ENCODE measurements at regions not wholly inside any gene's neighbourhood (a gene's known extent, or its start where the extent isn't known, plus 50 kb on each side); places are given as distances from the start of the nearest gene placed in this dataset.
"Not testable (repeated sequence)": the region's sequence is repeated elsewhere in the genome, so short reads cannot be mapped to it uniquely, and the experiment has no call there.

DNA sequence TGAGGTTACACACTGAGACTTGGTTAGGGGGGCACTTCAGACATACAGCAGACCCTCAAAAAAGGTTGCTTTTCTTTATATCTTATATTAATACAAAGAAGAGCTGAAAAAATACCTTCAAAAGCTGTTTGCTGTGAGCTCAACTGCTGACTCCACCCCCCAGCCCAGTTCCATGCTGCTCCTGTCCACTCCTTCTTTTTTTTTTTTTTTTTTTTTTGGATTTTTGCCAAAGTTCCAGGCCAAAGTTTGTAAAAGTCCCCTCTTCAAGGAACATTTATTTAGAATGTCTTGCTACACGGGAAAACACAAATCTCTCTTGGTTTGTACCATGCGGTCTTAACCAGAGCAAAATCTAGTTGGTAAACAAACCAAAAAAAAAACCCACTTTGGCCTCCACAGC lies 85.3 kb upstream of the AKAP12 start:
- DNase-seq = no peak

DNA sequence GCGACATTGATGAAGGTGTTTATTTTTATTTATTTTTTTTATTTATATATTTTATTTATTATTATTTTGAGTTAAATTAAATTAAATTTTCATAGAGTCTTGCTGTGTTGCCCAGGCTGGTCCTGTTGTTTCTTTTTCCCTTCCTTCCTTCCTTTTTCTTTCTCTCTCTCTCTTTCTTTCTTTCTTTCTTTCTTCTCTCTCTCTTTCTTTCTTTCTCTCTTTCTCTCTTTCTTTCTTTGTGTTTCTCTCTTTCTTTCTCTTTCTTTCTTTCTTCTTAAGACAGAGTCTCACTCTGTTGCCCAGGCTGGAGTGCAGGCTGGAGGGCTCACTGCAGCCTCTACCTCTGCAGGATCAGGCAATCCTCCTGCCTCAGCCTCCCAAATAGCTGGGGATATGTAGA lies 84.7 kb upstream of the AKAP12 start:
- no peak for DNase-seq

DNA sequence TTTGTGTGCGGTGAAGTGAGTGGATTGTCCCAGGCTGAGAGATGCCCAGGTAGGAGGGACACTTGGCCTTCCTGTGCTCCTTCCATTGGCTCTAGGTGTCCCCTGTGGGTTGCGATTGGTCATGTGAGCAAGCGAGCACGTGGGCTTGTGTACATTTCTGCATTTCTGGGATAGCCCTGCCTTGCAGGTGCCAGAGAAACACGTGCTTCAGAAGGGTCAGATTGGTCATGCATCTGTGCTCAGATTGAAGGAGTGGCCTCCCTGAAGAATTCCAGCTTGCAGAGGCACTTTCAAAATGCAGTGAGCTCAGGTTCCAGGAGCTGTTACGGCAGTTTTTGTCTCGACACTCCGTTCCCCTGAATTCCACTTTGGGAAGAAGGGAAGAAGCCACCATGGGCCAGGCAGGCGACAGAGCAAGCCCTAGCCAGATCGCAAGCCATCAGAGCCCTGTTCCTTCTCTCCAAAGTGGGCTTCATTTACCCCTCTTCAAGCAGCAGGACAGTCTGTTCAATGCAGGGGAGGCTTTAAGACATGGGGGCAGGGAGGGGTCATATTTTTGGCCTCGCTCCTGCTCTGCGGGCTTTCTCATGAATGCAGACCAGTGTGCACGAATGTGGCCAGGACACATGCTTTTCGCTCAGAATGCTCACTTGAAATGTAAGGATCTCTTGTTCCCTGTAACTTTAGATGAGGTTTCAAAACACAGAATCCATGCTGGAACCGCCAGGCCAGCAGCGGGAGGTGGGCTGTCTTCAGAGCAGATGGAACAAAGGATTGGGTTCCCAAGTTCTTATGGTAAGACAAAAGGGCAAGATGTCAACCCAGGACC lies 78.6 kb upstream of the AKAP12 start:
- DNase-seq = peak; percentile 62 to 77

DNA sequence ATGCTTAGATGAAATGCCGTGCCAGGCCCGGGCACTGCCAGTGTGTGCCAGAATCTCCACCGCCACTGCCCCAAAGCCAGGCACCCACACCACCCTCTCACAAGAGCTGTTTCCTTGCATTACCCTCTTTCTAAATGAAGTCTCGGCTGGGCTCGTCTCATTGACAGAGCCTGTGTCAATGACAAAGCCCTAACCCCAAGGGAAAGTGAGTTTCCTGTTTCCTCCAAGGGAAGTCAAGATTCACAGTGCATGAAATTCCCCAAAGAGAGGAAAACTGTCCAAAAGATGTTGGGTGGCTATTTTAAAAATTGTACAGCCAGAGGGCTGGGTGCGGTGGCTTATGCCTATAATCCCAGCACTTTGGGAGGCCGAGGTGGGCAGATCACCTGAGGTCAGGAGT lies 75.4 kb upstream of the AKAP12 start:
- no peak for DNase-seq

DNA sequence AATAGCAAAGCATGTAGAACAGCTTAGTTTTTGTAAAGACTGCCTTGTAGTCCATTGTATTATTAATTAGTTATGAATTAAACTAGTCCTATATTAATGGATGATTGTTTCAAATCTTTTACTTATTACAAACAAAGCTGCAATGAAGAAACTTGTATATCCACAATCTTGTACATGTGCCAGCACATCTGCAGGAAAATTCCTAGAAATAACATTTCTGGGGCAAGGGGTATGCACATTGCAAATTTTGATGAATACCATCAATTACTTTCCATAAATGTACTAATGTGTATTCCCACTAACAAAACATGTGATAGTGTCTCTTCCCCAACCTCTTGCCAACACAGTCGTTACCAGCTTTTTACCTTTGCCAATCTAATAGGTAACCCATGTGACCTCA lies 73.6 kb upstream of the AKAP12 start:
- DNase-seq = no peak

DNA sequence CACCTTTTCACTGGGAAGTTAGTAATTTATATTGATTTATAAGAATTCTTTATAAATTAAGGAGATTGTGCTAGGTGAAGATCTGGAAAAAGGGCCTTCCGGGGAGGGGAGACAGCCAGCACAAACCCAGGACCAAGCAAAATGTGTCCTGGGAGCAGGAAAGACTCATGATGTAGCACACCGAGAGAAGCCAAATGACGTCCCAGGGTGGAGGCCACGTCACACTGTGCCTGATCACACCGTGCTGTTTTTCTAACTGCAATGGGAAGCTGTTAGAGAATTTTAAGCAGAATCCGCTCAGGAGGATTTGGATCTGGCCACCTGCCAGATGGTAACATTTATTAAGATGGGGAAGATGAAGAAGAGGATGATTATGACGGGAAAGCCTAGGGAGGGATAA lies 72.7 kb upstream of the AKAP12 start:
- no peak for DNase-seq

DNA sequence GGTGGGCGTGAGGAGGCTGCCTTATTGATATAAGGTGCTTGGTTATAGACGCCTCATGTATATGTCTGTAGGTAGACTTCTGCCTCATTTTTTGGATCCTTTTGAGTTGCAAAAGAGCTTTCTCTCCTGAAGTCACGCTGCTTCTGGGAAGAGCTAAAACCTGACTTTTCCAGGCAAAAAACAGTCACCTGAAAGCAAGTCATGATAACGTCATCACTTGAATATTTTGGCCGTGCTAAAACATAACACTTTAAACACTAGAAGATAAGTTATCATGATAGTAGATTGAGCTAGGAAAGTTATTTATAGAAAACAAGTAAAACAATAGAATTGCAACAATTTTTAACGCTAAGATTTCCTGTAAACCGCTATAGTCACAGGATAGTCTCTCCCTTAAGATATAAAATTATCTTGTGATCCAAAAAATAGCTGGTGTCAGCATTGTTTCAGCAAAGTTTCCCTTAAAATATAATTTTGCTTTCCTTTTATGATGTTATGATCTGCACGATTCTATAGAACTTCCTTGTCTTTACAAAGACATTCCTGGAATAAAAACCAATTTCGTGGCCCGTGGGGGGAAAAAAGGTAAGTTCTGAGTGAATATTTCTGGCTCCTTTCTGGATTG lies 69.0 kb upstream of the AKAP12 start:
- no peak for DNase-seq

DNA sequence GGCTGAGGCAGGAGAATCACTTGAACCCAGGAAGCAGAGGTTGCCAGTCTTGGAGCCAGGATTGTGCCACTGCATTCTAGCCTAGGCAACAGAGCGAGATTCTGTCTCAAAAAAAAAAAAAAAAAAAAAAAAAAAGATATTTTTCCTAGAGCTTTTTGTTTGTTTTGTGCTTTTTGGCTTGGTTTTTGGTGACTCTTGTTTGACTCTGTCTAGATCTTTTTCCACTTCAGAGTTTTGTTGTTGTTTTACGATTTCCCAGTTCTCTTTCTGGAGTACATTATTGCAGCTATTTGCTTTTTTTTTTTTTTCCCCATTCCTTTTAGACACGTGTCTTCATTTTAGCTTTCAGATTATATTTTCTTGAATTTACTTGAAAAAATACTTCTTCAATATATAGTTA lies 67.0 kb upstream of the AKAP12 start:
- DNase-seq = no peak

DNA sequence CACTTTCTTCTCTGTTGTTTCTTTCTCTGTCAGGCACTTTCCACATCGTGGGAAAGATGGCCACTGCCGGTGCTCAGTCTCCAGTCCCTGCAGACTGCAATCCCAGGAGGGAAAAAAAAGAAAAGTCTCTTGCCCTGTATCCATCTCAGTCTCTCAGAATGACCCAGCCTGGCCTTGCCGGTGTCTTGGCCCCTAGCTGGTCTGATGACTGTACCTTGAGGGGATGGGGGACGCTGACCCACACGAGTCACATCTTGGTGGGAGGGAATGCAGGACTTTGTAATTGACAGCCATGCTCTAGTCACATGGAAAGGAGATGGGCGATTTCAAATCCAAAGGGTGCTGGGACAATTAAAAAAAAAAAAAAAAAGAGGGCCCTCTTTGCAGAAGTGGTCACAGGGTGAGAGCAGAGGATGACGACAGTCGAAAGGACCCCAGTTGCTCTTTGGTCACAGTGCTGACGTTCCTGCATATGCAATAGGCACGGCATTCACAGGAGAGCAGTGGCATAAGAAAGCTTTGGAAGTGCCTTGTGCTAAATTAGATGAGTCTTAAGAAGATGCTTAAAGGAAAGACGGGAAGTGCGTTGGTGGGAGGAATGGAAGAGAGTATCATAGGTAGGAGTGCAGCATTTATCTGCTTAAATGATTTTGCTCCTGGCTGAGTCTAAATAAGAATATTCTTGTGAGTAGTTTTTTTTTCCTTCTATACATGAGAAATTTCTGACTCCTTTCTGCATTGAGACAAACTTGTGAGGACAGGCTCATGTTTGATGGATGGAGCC lies 63.9 kb upstream of the AKAP12 start:
- no peak for DNase-seq

DNA sequence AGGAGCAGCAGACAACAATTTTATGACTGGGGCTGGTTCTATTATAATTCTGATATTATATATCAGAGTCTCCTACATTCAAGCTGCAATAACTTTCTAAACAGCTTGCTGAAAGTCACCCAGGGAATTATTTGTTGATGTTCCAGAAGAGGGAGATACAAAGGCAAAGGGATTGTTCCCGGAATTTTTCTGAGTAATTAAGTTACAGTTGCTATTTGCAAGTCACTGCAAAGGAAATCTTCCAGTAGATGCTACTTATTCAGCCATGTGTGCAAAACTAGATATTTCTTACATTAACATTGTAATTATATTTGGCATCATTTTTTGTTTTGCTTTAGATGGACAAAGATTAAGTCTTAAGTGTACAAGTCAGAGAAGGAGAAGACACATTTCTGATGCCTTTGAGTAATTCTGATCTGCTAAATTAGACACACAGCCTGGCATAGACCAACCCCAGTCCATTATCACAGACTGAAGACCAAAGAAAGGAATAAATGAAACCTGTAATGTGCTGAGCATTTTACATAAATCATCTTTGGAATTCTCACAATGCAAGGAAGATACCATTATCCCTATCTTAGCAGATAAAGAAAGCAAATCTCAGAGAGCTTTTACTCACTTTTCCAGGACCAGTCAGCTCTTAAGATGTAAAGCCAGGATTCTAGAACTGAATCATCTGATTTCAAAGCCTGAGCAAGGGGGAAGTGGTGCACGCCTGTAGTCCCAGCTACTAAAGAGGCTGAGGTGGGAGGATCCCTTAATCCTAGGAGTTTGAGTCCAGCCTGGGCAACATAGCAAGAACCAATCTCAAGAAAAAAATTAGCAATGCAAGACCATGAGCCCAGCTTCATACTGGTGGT lies 62.6 kb upstream of the AKAP12 start:
- no peak for DNase-seq

DNA sequence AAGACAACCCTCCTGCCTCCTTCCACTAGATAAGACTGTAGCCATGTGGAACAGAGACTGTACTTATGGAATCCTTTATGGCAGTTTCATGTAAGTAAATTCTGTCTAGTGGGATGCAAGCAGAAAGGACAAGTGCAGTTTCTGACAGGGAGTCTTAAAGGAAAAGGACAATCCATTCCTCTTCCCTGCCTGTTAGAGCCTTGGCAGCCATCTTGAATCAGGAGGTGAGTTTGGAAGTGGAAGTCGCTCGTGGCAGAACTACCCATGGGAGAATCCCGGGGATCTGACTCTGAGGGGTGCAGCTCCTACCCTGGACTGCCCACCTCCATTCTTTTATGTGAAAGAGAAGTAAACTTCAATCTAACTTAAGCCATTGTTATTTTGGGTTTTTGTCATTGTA lies 61.4 kb upstream of the AKAP12 start:
- DNase-seq = no peak

DNA sequence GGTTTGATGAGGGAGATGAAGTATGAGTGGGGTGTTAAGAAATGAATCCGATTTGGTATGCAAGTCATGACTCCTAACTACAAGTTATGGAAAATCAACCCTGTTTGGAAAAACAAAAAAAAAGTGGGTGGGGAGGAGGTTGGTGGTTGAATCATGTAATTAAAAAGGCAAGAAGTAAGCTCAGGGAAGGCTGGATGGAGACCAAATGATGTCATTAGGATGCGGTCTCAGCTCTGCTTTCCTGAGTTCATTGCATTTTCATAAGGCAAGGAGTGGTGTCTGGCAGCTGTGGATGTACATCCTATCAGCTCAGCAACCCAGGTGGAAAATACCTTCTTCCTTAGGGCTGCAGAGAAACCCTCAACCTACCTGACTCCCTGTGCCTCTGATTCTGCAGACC lies 60.4 kb upstream of the AKAP12 start:
- no peak for DNase-seq

DNA sequence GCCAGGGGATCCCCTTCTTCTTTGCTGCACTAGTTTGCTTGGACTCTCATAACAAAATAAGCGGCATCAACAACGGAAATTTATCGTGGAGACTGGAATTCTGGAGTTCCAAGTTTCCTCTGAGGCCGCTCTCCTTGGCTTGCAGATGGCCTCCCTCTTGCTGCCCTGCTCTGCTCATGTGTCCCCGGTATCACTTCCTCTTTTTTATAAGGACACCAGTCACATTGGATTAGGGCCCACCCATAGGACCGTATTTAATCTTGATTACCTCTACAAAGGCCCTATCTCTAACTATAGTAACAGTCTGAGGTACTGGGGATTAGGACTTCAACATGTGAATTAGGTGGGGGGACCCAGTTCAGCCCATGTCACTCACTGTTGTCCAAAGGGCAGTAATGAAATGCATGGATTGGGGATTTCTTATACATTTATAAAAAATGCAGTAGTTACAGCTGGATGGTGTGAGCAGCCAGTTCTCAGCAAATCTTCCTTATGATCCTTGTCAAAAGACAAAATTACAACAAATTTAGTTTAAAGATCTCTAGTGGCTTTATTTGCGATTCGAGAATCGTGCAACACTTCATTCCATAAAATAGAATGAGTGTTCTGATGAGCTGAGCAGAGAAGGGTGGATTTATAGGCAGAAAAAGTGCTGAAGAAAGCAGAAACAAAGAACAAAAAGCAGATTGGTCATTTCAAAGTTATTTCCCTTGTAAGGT lies 59.3 kb upstream of the AKAP12 start:
- DNase-seq = no peak

DNA sequence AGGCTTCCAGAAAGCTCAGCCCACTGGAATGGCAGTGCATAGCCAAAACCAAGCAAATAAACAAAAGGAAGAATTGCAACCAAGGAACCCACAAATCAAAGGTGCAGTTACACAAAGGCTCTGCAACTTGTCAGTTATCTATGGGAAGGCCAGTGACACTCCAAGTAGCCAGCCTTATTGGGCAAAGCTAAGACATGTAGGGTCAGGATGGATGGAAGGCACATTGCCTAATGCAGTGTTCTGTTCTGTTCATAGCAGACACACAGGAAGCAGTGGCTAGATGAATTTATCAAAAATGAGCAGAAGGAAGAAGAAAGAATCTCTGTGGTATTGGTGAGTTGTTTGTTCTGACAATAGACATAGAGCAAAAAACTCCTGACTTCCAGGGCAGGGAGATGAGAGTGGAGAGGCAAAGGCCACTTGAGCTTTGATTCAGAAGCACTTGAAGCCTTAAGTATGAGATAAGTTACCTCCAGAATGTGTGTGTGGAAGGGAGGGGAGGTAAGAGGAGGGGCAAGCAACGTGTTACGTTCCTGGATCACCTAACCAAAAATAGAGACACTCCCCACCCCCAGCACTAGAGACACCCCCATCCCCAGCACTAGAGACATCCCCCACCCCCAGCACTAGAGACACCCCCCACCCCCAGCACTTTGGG lies 57.9 kb upstream of the AKAP12 start:
- DNase-seq = no peak

DNA sequence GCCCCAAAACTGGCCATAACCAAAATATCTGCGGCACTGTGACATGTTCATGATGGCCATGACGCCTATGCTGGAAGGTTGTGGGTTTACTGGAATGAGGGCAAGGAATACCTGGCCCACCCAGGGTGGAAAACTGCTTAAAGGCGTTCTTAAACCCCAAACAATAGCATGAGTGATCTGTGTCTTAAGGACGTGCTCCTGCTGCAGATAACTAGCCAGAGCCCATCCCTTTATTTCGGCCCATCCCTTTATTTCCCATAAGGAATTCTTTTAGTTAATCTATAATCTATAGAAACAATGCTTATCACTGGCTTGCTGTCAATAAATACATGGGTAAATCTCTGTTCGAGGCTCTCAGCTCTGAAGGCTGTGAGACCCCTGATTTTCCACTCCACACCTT lies 56.8 kb upstream of the AKAP12 start:
- DNase-seq = not testable (repeated sequence)

DNA sequence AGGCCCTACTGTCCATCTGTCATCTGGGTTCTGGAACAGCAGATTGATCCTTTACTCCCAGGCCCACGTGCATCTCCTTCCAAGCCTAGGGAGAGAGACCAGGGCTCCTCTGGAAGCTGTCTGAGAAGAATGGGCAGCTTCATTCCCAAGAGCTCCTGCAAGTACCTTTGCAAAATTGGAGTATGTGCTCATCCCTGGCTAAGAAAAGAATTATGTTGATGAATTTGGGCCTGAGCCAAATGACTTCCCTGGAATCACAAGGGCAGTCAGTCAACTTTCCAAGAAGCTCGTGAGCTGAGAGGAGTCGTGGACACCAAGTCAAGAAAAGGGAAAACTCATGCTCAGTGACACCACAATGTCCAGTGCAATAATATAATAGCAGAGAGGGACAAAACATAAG lies 54.6 kb upstream of the AKAP12 start:
- DNase-seq = no peak

DNA sequence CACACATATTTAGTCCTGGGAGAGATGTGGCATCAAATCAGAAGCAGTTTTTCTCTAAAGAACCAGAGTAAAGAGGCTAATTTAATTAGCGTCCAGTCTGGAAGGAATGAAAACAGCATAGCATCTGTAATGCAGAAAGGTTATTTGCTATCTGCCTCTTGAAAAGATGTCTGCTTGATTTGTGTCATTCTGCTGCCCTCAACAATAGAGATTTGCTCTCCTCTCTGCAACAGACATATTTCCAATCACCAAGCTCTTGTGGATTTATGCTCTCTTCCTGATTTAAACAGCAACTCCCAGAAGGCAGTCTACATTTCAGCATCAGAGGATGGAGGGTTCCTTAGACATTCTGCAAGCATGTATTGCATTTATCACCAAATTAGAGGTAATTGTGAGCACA lies 53.5 kb upstream of the AKAP12 start:
- DNase-seq = no peak

DNA sequence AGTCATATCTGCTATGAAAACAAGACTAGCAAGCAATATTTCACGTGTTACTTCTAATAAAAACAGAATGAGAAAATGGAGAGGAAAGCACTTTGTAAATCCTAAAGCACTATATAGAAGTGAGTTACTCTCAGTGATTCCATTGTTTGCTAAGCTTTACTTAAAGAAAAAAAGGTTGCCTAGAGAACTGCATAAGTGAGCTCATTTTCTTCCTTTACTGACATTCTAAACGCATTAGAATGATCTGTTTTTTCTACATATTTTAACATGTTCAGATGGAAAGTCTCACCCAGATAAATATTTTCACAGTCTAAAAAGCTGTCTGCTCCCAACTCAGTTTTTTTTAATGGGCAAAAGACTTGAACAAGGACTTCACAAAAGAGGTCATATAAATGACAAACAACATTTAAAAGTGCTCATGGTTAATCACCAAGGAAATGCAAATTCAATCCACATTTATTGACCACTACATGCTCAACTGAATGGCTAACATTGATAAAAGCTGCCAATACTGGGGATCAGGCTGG lies 52.9 kb upstream of the AKAP12 start:
- no peak for DNase-seq
